ENCODE measurements at regions not wholly inside any gene's neighbourhood (a gene's known extent, or its start where the extent isn't known, plus 50 kb on each side); places are given as distances from the start of the nearest gene placed in this dataset.

DNA sequence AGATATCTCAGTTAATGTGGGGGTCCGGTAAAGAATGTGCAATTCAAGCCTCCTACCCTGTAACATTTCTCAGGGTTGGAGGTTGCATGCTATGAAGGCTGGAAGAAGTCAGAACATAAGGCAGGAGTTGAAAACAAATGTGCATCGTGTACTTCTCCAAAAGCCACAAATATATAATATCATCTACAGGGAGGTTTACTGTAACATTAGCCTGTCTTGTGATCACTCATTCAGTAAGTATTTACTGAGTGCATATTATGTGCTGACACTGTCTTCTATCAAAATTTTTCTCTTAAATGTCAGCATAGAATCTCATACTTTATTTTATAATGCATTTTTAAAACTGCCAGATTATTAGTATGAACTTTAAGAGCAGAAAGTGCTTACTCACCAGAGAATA is 105.6 kb upstream of the ZNF366 start:
- no peak for DNase-seq

- peak; percentile 6 for DNase-seq
These were observed 104.0 kb upstream of the ZNF366 start for GRCh38 chr5:72611118-72611730.

- DNase-seq: no peak
These were observed 101.7 kb upstream of the ZNF366 start for GRCh38 chr5:72608926-72609325.

GRCh38 chr5:72608297-72608696 is 101.1 kb upstream of the ZNF366 start:
- no peak for DNase-seq

GRCh38 chr5:72607381-72607780 is 100.2 kb upstream of the ZNF366 start:
- no peak for DNase-seq

- DNase-seq: no peak
These were observed 99.3 kb upstream of the ZNF366 start for GRCh38 chr5:72606525-72606924.

DNA sequence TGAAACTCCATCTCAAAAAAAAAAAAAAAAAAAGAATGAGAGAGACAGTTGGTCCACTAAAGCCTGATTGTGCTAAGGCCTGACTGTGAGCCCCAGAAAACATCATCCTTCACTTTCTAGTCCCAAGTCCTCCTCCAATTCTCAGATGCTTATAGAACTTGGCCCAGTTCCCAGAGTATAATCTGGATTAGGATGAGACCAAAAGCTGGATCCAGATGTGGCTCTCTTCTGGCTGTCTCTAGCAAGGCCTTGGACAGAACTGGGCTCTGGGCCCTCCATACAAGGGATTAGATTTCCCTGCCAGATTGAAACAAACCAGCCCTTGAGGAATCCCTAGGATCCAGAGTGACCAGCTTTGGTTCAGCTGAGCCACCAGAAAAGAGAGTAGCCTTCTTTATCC is 98.4 kb upstream of the ZNF366 start:
- no peak for DNase-seq

DNA sequence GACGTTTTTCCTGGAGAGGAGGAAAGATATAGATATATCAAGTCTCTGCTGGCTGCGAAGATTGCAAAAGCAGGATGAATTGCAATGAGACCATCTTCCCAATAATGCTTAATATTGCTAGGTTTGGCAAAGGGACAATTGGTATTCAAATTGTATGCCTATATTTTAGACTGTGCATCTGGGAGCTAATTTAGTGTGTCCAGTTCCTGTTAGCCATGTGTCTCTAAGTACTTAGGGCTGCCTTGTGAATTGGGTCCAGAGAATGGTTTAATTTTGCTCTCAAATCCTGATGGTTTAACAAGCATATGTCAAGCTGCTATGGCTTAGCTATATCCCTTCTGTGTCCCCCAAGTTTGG is 97.6 kb upstream of the ZNF366 start:
- no peak for DNase-seq

- DNase-seq: no peak
These were observed 97.0 kb upstream of the ZNF366 start for GRCh38 chr5:72604111-72604797.

GRCh38 chr5:72602696-72603685 is 95.8 kb upstream of the ZNF366 start:
- no peak for DNase-seq

- no peak for DNase-seq
These were observed 94.7 kb upstream of the ZNF366 start for GRCh38 chr5:72601861-72602260.

- no peak for DNase-seq
These were observed 93.3 kb upstream of the ZNF366 start for GRCh38 chr5:72600391-72600981.

- no peak for DNase-seq
These were observed 92.5 kb upstream of the ZNF366 start for GRCh38 chr5:72599519-72600370.

- DNase-seq: no peak
These were observed 91.8 kb upstream of the ZNF366 start for GRCh38 chr5:72599065-72599433.

GRCh38 chr5:72598401-72599064 is 91.3 kb upstream of the ZNF366 start:
- DNase-seq: no peak

DNA sequence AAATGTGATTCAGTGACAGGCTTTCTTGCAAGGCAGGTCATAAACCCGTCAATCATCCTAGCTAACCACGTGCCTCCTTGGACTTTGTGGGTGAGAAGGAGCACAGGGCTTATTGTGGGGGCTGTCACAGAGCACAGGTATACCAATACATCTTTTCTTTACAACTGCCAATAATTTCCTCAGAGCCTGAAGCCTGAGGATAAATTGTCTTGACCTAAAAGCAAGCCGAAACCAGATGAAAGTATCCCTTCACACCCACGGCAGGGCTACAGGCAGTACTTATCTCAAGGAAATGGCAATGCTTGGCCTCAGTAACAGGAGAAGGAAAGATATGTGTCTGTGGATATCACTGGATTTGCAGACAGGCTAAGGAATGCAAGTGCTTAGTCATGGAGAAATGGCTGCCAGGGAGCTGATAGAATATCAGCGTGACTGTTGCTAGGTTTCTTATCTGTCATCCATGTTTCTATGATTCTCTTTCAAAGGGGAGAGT is 90.3 kb upstream of the ZNF366 start:
- no peak for DNase-seq

DNA sequence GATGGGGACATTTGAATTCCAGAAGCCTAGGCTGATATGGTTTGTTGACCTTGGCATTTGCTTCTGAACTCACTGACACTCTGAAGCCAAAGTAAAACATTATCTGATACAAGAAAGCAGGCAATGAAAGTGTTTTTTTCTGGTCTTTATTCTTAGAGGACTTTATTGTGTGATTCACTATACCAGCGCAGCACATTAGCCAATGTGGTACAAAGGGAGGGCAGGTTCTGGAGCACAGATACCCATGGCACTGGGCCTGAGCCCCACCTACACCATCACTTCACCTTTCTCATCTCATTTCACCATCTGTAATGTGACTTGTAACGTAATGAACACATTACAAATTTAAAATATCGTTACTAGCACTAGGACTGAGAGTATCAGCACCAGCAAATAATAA is 89.7 kb upstream of the ZNF366 start:
- DNase-seq: no peak

DNA sequence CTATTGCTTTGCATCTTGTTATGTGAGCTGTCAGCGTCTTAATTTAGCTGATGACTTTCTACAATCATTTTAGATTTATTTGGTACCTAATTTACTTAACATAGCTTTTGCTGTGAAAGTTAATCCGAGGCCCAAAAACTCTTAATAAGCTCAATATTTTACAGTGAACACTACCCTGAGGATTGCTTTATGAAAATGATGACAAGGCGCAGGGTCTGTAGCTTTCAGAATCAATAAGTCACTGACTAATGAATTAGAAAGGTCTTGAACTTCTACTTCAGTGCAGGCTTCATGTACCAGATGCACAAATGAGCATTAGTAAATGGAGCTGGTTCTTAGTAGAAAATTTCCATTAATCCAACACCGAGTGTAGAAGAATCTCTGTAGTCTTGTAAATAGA is 81.4 kb upstream of the ZNF366 start:
- no peak for DNase-seq

- no peak for DNase-seq
These were observed 80.6 kb upstream of the ZNF366 start for GRCh38 chr5:72587661-72588308.

- DNase-seq: no peak
These were observed 79.7 kb upstream of the ZNF366 start for GRCh38 chr5:72586788-72587530.

Data from central memory CD4-positive, alpha-beta T cell (primary cell).